ENCODE measurements at regions not wholly inside any gene's neighbourhood (a gene's known extent, or its start where the extent isn't known, plus 50 kb on each side); places are given as distances from the start of the nearest gene placed in this dataset.
"Not testable (repeated sequence)": the region's sequence is repeated elsewhere in the genome, so short reads cannot be mapped to it uniquely, and the experiment has no call there.

DNA sequence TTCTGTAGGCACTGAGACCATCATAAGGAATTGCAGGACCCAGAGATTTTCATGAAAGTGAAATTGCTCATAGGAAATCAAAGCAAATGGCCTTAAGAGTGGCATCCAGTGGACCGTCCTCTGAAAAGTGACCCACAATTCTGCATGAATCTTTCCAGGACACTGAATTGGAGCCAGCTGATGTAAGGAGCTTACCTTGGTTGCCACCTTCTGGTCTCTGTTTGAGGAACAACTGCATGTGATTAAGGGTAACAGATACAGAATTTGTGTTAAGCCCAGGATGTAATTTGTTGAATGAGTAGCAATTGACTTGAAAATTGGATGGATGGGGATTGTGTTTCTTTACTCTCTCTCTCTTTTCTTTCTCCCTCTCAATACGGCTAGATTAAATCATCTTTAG lies 49.9 kb upstream of the GAS1 start:
- DNase-seq (ENCODE audit: low spot score) = no peak

- no peak for DNase-seq (ENCODE audit: low spot score)
Measured at GRCh38 chr9:86997951-86998350, 50.6 kb upstream of the GAS1 start.

DNA sequence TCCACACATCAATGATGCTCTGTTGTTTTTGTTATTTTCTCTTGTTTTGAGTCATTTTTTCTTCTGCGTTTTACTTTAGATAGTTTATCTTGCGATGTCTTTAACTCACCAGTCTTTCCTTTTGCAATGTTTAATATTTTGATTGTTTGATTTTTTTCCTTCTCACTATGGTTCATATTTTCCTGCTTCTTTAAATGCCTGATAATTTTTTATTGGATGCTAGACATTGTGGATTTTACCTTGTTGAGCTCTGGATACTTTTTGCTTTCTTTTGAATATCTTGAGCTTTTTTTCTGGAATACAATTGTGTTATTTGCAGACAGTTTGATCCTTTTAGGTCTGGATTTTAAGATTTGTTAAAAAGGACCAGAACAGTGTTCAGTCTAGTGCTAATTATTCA lies 55.2 kb upstream of the GAS1 start:
- no peak for DNase-seq (ENCODE audit: low spot score)

GRCh38 chr9:87004016-87004415 lies 56.7 kb upstream of the GAS1 start:
- no peak for DNase-seq (ENCODE audit: low spot score)

DNA sequence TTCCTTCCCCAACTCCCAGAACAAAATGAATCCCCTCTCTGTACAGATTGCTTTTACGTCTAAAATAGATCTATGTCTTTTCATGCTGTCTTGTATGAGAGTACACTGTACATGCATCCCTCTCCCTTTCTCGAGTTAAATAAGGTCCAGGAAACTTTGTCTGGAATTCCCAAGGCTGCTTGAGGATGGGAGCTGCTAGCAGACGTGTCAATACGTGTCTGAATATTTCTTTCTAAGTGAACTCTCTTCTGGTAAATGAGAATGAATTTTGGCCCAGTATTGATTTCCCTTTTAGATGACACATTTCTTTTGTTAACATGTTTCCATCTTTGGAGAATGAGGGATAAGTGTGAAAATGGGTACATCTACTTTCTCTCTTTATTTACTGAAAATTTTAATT lies 59.6 kb upstream of the GAS1 start:
- DNase-seq (ENCODE audit: low spot score) = no peak

GRCh38 chr9:87007711-87008366 lies 60.5 kb upstream of the GAS1 start:
- DNase-seq (ENCODE audit: low spot score) = no peak

DNA sequence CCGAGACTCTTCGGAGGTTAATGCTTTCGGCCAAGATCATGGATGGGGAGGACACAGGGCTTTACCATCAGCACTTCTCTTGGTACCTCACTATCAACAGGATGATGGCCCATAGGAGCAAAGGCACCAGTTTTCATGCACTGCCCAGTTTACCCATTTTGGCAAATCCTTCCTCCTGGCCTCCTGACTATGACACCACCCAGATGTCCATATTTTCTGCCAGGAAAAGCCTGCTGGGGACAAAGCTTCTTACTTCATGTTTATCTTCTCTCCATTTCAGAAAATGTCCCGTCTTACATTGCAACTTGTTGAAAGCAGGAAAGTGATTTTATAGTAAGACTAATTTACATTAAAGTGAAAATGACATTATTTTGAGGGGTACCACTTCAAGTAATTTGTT lies 61.4 kb upstream of the GAS1 start:
- no peak for DNase-seq (ENCODE audit: low spot score)

DNA sequence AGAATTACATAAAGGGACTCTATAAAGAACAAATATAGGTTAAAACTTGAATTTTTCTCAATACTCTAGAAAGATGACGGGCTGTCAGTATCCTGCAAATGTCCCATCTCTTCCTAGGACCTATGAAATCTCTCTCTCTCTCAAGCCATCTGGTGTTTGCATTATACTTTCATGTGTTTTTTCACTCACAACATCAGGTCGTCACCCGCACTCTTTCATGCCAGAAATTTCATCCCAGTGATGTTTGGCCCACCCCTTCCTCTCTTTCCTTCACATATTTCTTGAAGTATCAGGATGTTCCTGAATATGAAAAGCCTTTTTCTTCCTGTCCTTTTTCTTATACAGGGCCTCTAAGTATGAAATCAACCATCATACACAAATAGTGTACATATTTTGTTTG lies 63.3 kb upstream of the GAS1 start:
- no peak for DNase-seq (ENCODE audit: low spot score)

- DNase-seq (ENCODE audit: low spot score) = no peak
Measured at GRCh38 chr9:87011551-87011950, 64.2 kb upstream of the GAS1 start.

DNA sequence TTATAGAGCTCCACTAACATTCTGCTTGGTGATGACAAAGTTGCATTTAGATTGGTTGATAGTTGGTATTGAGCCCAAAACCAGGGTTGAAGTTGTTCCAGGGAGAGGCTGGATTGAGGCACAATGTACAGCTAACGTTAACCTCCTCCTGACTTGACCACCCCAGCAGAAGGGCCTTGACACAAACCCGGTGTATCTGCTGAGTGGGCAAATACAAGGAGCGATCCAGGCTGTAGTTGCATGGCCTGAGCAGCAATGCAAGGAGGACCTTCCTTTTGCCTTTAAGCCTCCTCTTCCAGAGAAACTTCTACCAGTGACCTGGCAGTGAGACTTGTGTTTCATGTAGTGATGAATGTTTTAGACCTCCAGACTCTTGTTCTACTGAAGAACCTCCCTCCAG lies 66.2 kb upstream of the GAS1 start:
- DNase-seq (ENCODE audit: low spot score) = no peak

- no peak for DNase-seq (ENCODE audit: low spot score)
Measured at GRCh38 chr9:87014436-87014835, 67.1 kb upstream of the GAS1 start.

DNA sequence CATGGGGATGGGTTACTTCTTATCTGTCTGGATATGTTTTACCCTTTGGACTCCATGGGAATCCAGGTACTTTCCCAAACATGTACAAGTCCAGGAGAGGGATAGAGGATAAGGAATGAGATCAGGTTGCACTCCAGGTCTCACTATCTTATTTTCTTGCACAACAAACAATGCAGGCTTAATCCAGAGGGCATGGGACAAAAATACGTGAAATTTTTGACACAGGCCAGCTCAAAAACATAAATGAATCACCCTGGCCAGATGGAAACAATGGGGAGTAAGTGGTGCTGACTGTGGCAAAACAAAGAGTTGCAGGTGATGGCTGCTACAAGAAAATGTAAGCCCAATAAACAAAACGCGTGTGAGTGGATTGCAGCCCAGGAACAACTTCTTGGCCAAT lies 69.4 kb upstream of the GAS1 start:
- no peak for DNase-seq (ENCODE audit: low spot score)

GRCh38 chr9:87020169-87020950 lies 73.1 kb upstream of the GAS1 start:
- no peak for DNase-seq (ENCODE audit: low spot score)

GRCh38 chr9:87022178-87022577 lies 74.9 kb upstream of the GAS1 start:
- no peak for DNase-seq (ENCODE audit: low spot score)

- no peak for DNase-seq (ENCODE audit: low spot score)
Measured at GRCh38 chr9:87026204-87026603, 78.9 kb upstream of the GAS1 start.

- not testable (repeated sequence) for DNase-seq (ENCODE audit: low spot score)
Measured at GRCh38 chr9:87028836-87029235, 81.5 kb upstream of the GAS1 start.

GRCh38 chr9:87029905-87030304 lies 82.6 kb upstream of the GAS1 start:
- DNase-seq (ENCODE audit: low spot score) = no peak

DNA sequence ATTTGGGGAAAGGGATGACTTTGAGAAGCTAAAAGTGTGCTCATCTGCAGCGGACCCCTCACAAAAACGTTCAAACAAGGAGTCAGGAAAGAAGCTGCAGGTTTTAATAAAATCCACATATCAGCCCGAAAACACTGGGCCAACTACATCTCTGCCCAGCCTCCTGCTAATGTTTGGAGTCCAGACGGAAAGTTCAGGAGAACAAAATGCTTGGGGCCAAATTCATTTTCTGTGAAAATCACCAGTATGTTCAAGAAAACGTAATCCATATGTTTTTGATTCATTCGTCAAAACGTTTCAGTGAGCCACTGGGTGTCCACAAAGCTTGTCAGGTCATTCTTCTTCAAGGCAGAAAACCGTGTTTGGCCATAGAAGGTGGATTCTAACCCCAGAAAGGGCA lies 87.5 kb upstream of the GAS1 start:
- DNase-seq (ENCODE audit: low spot score) = no peak

DNA sequence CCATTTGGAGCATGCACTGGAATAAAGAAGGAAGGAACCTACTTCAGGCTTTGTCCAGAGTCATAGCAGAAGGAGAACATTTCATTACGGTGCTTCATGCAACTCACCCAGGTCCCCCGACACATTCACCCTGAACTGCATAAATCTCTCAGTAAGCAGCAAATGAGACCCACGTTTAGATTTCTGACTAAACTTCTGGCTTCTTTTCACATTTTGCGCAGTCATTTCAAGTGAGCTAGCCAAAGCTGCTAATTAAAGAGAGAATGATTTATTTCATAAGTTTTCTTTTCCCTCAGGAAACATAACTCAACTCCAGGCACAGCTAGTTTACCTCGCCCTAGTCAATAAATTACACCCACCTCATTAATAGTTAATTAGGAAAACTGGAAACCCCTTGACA lies 88.6 kb upstream of the GAS1 start:
- DNase-seq (ENCODE audit: low spot score) = no peak

GRCh38 chr9:87036506-87036905 lies 89.2 kb upstream of the GAS1 start:
- no peak for DNase-seq (ENCODE audit: low spot score)

DNA sequence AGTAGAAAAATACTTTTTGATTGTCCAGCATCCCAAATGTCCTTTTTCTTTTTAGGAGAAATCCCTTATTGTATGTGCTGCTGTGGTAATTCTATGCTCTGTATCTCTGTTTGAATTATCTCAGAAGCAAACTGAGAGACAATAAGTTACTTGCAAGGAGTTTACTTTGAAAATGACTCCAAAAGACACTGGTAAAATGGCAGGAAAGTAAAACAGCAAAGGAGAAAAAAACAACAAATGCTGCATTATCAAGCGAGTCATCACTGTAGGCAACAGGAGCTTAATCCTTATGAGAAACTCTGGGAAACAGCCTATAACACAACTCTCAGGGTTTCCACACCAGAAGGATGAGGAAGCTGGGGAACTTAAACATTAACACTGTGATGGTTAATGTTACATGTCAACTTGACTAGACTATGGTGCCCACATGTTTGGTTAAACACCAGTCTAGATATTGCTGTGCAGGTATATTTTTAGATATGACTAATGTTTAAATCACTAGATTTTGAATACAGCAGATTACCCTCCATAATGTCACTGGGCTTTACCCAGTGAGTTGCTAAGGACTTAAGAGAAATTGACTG lies 92.6 kb upstream of the GAS1 start:
- no peak for DNase-seq (ENCODE audit: low spot score)

- DNase-seq (ENCODE audit: low spot score) = no peak
Measured at GRCh38 chr9:87040410-87041009, 93.2 kb upstream of the GAS1 start.

DNA sequence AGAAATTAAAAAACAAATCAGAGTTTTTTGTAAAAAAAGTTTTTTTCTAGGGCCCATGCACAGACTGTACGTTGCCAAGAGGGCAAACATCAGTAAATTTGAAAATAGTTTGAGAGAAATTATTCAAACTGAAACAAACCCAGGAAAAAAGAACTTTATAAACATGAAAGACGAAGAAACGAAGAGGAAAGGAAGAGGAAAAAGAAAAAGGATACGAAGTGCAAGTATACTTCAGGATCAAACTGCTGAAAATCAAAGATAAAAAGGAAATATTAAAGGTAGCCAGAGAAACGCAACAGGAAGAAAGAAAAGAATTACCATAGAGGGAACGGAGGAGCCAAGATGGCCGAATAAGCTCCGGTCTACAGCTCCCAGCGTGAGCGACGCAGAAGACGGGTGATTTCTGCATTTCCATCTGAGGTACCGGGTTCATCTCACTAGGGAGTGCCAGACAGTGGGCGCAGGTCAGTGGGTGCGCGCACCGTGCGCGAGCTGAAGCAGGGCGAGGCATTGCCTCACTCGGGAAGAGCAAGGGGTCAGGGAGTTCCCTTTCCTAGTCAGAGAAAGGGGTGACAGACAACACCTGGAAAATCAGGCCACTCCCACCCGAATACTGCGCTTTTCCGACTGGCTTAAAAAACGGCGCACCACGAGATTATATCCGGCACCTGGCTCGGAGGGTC lies 94.4 kb upstream of the GAS1 start:
- not testable (repeated sequence) for DNase-seq (ENCODE audit: low spot score)

Data from LoVo (cell line).